EL (cell line): ENCODE measurements at regions not wholly inside any gene's neighbourhood (a gene's known extent, or its start where the extent isn't known, plus 50 kb on each side); places are given as distances from the start of the nearest gene placed in this dataset.

Experiments
- DNase-seq: peaks from one replicate; pipeline ENCODE4 v3.0.0-alpha.2; 2016

GRCh38 chr1:88275259-88275862 lies 408.7 kb upstream of the PKN2 start:
- no peak for DNase-seq

GRCh38 chr1:88276163-88276562 lies 407.9 kb upstream of the PKN2 start:
- peak; percentile 53 for DNase-seq

- no peak for DNase-seq
These were observed 400.0 kb upstream of the PKN2 start for GRCh38 chr1:88284066-88284465.

DNA sequence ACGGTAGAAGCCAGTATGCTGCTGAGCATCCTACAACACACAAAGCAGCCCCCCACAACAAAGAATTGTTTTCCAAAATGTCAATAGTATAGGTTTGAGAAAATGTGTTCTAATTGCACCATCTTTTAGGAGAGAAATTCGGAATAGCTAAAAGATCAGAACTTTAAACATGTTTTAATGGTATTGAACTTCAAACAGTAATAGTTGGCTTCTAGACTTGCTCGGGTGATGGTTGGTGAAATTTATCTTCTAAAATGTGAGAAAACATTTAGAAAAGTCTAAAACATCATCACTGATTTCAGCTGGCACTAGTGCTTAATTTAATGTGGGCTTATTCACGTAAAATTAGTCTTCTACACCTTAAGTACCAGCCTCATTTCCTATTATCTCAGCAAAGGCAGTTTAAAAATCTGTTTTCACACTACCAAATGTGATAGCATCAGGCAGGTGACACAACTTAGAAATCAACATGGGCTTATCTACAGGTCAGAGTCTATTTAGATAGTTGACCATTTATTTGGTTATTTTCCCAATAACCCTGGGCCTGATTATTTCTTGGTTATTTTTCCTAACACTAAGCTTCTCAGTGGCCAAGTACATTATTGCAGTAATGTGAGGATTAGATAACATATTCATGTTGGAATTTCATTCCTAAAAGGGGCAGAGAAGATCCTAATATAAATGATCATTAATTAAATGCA lies 399.3 kb upstream of the PKN2 start:
- DNase-seq, result no peak

GRCh38 chr1:88286716-88287115 lies 397.4 kb upstream of the PKN2 start:
- DNase-seq, result no peak

DNA sequence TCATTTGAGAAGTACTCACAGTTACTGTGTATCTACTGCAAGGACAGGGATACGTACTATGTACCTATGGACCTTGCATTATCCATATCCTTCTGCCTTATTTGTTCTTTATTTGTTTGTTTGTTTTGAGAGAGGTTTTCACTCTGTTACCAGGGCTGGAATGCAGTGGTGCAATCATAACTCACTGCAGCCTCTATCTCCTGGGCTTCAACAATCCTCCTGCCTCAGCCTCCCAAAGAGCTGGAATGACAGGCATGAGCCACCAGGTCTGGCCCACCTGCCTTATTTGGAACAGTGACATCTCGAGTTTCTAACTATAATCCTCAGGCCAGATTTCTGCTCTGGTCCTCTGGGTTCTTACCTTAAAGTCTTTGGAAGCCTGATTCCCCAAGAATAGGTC lies 395.5 kb upstream of the PKN2 start:
- DNase-seq, result no peak

- DNase-seq, result no peak
These were observed 394.5 kb upstream of the PKN2 start for GRCh38 chr1:88289401-88290102.

DNA sequence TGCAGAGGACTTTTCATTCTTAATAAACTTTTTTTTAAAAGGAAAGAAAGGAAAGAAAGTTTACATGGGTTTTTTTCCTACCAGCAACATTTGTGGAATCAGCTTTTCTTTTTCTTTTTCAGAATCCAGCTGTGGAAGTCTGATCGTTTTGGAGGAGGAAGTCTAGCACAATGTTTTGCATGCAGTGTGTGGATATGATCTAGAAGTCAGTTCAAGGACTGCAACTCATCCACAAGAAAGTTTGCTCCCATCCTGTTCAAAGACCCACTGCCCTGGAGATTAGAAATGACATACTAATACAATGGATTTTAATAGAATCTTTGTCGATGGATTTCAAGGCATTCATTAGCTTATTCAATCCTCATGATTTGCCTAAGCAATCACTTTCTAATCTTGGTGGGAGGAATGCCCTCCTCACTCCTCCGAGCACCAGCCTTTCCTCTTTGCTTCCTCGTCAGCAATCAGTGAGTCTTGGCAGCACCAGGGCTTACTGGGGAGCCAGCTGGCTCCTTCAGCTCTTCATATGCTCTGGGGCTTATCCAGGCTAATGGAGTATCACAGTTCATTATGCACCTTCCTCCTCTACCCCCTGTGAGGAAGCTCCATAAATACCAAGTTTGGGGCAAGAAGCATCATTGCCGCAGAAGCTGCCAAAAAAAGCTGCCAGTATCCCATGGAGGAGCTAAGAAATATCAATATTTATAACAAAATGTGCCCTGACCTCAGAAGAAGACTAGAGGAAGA lies 392.3 kb upstream of the PKN2 start:
- no peak for DNase-seq

DNA sequence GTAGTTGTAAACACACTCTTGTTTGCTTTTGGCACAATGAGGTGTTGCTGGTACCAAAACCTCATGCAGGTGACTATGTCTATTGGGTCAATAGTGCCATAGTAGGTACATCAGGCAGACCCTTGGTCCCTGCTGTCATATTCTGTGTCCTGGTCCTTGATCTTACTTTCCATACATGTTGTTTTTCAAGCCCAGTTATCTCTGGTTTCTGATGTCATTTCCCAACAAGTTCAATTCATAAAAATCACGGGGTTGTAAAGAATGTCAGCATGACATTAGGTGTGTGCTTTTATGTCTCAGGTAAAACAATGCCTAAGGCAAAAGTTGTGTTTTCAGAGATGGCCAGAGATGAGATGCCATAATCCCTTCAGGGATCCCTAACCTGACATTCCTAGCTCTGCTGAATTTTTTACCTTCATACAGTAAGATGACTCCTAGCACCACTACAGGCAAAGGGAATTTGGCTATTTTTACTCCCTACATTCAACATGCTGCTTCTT lies 390.3 kb upstream of the PKN2 start:
- DNase-seq, result no peak

DNA sequence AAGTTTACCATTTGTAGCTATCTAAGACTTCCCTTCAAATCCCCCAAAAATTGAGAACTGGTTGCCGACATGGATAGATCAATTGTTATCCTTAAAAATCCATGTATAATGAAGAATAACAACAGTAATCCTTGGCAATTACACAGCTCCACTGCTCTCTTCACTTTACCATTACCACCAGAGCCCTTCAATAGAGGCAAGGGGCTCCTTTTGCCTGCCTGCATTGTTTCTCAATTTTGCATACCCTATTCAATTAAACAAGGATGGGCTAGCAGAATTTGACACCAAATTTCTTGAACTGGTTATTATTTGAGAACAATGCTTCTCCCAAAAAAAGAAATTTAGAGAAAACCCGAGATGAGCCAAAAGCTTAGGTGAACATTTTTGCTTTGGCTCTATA lies 387.8 kb upstream of the PKN2 start:
- DNase-seq, result no peak

GRCh38 chr1:88296642-88297041 lies 387.4 kb upstream of the PKN2 start:
- no peak for DNase-seq

DNA sequence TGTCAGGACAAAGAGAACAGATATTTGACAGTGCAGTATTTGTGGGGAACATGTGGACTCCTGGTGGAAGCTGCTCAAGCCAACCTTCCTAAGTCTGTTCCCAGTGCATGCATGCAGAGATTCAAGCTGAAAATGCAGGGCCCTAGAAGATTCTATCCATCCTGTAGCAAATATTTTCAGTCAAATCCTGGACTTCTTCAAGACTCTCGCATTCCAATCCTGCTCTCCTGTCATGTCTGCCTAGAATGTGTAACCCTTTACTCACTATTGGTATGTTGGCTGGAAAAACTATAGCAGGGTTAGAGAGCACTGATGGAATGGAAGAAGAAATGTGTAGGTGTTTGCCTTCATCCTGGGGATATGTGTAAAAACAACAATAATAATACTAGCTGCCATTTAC lies 385.6 kb upstream of the PKN2 start:
- no peak for DNase-seq

GRCh38 chr1:88300752-88301263 lies 383.3 kb upstream of the PKN2 start:
- no peak for DNase-seq

GRCh38 chr1:88302843-88303486 lies 381.1 kb upstream of the PKN2 start:
- DNase-seq, result peak; percentile 12

DNA sequence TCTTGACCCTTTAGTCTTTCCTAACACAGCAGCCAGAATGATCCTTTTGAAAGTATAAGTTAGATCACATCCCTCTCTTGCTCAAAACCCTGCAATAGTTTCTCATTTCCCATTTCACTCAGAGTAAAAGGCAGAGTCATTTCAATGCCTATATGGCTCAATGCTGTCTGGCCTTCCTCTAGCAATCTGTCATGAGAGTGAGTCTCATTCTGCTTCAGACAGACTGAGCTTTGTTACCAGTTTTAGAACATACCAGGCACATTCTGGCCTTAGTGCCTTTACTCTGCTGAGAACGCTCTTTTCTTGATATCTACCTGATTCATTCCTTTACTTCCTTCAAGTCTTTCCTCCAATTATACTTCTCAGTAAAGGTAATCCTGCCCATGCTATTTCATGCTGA lies 372.8 kb upstream of the PKN2 start:
- DNase-seq, result no peak

DNA sequence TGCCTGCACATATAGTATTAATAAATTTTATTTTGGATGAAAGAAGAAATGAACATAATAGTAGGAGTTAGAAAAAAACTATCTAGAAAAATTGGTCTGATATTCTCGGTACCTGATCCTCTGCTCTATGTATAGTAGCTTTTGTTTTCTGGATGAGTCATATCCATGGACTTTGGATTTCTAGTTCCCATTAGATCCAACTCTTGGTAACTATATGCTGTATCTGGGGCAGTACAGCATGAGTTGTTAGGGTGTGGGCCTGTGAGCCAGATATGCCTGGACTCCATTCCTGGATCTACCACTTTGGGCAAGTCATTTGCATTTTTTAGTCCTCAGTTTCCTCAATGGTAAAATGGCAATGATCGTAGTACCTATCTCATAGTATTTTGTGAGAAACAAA lies 372.2 kb upstream of the PKN2 start:
- DNase-seq, result no peak

GRCh38 chr1:88317396-88317795 lies 366.7 kb upstream of the PKN2 start:
- no peak for DNase-seq

GRCh38 chr1:88318740-88319139 lies 365.3 kb upstream of the PKN2 start:
- DNase-seq, result no peak

- DNase-seq, result no peak
These were observed 363.8 kb upstream of the PKN2 start for GRCh38 chr1:88320291-88320690.

DNA sequence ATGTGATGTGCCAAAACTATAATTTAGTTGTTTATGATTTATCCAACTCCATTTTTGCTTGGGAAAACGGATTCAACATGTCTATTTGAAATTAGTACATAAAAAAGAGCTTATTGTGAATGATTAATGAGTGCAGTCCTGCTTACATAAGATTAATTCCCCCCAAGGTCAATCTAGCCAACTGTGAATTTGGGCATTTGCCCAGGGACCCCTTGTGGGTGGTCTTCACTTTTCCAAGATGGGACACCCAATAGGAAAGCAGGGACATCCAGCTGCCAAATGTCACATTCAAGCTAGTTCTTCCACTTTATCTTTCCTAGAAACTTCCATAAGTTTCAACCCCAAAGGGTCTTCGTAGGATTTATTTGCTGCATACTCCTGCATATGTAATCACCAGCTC lies 362.4 kb upstream of the PKN2 start:
- DNase-seq, result no peak

GRCh38 chr1:88324899-88325298 lies 359.2 kb upstream of the PKN2 start:
- no peak for DNase-seq

DNA sequence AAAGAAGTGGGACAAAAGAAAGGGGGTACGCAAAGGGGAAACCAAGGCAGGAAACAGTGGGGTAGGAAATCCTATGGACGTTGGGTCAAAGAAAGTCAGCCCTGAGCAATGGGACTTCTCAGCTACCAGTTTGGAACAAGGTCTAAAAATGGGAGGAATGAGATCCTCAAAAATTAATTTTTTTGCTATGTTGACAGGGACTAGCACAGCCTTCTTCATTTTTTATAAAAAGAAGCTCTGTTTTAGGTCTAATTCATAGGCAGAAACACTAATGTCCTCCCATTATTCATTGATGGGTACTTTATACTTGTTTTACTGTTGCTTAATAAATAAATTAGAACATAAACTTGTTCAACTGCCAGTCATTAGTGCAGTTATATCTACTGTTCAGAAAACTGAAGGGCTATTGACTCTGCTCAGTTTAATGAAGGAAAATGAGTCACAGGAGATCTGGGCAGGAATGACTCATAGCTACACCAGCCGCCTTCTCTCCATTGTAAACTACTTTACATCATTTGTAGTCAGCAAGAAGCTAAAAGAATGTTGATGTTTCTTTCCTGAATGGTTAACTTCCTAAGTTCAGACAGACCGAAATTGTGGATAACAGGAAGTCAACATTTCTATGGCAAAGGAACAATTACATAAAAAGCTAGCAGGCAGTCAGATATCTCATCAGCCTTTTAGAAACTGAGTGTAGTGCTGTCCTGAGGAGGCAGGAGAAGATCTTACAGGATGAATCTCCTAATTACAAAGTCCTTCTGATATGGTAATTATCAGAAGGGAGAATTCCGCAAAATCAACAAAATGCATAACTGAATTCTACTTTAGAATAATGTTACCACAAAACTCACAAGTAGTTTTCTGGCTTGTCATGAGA lies 356.4 kb upstream of the PKN2 start:
- peak; percentile 78 for DNase-seq
